ENCODE measurements at regions not wholly inside any gene's neighbourhood (a gene's known extent, or its start where the extent isn't known, plus 50 kb on each side); places are given as distances from the start of the nearest gene placed in this dataset.

DNA sequence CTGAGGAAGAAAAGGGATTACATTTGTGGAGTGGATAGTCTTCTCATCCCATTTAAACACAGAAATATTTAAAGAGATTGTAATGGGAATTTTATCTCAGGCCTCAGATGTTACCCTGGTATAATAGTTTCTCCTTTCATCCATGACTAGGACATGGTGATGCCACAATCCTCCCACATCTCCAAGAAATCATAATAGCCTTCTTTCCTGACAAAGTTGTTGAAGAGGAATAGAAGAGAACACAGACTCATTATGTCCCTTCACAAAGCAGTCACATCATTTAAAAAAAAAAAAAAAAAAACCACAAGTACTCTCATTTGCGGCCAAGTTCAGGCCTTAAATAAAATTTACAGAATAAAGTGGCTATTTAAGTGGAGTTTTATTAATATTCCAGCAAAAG is 359.6 kb downstream of the DEPDC1B start (continued):
- no peak for TF ChIP-seq TP53 (CRISPR knock-in tag; conservative IDR thresholded peaks at IDR 0.05)
- TF ChIP-seq, protein P1, sequence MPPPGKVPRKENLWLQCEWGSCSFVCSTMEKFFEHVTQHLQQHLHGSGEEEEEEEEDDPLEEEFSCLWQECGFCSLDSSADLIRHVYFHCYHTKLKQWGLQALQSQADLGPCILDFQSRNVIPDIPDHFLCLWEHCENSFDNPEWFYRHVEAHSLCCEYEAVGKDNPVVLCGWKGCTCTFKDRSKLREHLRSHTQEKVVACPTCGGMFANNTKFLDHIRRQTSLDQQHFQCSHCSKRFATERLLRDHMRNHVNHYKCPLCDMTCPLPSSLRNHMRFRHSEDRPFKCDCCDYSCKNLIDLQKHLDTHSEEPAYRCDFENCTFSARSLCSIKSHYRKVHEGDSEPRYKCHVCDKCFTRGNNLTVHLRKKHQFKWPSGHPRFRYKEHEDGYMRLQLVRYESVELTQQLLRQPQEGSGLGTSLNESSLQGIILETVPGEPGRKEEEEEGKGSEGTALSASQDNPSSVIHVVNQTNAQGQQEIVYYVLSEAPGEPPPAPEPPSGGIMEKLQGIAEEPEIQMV (CRISPR knock-in tag; IDR thresholded peaks at IDR 0.05; ENCODE audit: low read depth), result no peak
- TF ChIP-seq, protein P2, sequence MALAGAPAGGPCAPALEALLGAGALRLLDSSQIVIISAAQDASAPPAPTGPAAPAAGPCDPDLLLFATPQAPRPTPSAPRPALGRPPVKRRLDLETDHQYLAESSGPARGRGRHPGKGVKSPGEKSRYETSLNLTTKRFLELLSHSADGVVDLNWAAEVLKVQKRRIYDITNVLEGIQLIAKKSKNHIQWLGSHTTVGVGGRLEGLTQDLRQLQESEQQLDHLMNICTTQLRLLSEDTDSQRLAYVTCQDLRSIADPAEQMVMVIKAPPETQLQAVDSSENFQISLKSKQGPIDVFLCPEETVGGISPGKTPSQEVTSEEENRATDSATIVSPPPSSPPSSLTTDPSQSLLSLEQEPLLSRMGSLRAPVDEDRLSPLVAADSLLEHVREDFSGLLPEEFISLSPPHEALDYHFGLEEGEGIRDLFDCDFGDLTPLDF (CRISPR knock-in tag; IDR thresholded peaks at IDR 0.05), result no peak

DNA sequence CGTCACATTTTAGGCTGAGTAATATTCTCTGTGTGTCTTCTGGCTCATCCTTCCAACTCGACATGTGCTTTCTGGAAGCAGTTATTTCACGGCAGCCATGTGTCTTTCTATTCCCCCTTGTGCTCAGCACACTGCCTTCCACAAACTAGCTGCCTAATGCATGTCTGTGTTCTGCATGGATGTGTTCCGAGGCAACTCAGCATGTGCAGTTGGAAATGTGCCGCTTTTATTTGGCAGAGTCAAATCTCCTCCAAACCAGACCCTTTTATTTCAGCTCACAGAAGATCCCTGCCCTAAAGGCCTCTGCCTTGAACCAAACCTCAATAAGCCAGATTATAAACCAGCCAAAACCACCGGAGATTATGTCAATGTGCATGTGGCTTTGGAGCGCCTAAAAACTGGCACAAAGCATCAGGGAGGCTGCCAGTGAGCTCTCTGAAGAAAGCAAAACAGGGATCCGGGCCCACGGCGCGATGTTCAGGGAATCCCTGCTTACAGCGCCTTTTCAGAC is 360.2 kb downstream of the DEPDC1B start:
- ChIA-PET POLR2A (no interaction called here), CTCF (ENCODE audit: low intra/inter-chr PET ratio, low total read pairs) (no interaction called here)
- no peak overlapping the region for H3K4me3 ChIP-seq (replicated peaks in 1 of 3; ENCODE audit: insufficient read depth in 1 of 3, low read depth in 2 of 3, low read length in 3 of 3)
- H3K4me2 ChIP-seq (ENCODE audit: low read depth, low read length), result no peak overlapping the region
- intact Hi-C loops (cut with micrococcal nuclease; ENCODE audit: unreplicated experiment) (no loop called here), in situ Hi-C loops (cut with HindIII; ENCODE audit: extremely low pct_ligation_motif_present, low pct_unique_long_range_greater_than_20kb) (no loop called here)
- ATAC-seq (no peak), DNase-seq (ENCODE audit: low spot score) (no peak), FAIRE-seq (no peak)
- no peak overlapping the region for H2AFZ ChIP-seq (ENCODE audit: low read length)
- no peaks in the 10 kb centered on the region for H3K27me3 ChIP-seq (ENCODE audit: control insufficient read depth in 1 of 2, insufficient read depth in 2 of 2, low read length in 2 of 2)
- no peaks in the 10 kb centered on the region for H3K4me1 ChIP-seq (ENCODE audit: insufficient read depth, low read length)
- H3K27ac ChIP-seq (ENCODE audit: extremely low read length, insufficient read depth, low read length), result no peak overlapping the region
- H3K79me2 ChIP-seq (ENCODE audit: insufficient read depth, low read length), result no peaks in the 10 kb centered on the region
- no peaks in the 10 kb centered on the region for H4K20me1 ChIP-seq (ENCODE audit: insufficient read depth, low read length)
- no peaks in the 10 kb centered on the region for H3K36me3 ChIP-seq (replicated peaks in 1 of 2; ENCODE audit: control insufficient read depth in 1 of 2, insufficient read depth in 2 of 2, low read length in 2 of 2)
- WGBS (ENCODE audit: low lambda C conversion rate), result 83% methylated on average over 12 of the region's 12 CpGs
- H3K9ac ChIP-seq (ENCODE audit: insufficient read depth, low read depth, low read length), result no peak overlapping the region
- BruUV-seq (replicated peaks), result no TSS peak
- H3K9me3 ChIP-seq (ENCODE audit: low read length), result no peaks in the 10 kb centered on the region
- TF ChIP-seq, protein P3, sequence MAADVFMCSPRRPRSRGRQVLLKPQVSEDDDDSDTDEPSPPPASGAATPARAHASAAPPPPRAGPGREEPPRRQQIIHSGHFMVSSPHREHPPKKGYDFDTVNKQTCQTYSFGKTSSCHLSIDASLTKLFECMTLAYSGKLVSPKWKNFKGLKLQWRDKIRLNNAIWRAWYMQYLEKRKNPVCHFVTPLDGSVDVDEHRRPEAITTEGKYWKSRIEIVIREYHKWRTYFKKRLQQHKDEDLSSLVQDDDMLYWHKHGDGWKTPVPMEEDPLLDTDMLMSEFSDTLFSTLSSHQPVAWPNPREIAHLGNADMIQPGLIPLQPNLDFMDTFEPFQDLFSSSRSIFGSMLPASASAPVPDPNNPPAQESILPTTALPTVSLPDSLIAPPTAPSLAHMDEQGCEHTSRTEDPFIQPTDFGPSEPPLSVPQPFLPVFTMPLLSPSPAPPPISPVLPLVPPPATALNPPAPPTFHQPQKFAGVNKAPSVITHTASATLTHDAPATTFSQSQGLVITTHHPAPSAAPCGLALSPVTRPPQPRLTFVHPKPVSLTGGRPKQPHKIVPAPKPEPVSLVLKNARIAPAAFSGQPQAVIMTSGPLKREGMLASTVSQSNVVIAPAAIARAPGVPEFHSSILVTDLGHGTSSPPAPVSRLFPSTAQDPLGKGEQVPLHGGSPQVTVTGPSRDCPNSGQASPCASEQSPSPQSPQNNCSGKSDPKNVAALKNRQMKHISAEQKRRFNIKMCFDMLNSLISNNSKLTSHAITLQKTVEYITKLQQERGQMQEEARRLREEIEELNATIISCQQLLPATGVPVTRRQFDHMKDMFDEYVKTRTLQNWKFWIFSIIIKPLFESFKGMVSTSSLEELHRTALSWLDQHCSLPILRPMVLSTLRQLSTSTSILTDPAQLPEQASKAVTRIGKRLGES (CRISPR knock-in tag; IDR thresholded peaks at IDR 0.05; ENCODE audit: borderline replicate concordance), result no peak
- TF ChIP-seq ATAD3A (CRISPR knock-in tag; IDR thresholded peaks at IDR 0.05), result no peak
- TF ChIP-seq, protein P4, sequence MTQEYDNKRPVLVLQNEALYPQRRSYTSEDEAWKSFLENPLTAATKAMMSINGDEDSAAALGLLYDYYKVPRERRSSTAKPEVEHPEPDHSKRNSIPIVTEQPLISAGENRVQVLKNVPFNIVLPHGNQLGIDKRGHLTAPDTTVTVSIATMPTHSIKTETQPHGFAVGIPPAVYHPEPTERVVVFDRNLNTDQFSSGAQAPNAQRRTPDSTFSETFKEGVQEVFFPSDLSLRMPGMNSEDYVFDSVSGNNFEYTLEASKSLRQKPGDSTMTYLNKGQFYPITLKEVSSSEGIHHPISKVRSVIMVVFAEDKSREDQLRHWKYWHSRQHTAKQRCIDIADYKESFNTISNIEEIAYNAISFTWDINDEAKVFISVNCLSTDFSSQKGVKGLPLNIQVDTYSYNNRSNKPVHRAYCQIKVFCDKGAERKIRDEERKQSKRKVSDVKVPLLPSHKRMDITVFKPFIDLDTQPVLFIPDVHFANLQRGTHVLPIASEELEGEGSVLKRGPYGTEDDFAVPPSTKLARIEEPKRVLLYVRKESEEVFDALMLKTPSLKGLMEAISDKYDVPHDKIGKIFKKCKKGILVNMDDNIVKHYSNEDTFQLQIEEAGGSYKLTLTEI (CRISPR knock-in tag; conservative IDR thresholded peaks at IDR 0.05), result no peak
- no peak for TF ChIP-seq ZNF605 (CRISPR knock-in tag; IDR thresholded peaks at IDR 0.05)
- TF ChIP-seq, protein P5, sequence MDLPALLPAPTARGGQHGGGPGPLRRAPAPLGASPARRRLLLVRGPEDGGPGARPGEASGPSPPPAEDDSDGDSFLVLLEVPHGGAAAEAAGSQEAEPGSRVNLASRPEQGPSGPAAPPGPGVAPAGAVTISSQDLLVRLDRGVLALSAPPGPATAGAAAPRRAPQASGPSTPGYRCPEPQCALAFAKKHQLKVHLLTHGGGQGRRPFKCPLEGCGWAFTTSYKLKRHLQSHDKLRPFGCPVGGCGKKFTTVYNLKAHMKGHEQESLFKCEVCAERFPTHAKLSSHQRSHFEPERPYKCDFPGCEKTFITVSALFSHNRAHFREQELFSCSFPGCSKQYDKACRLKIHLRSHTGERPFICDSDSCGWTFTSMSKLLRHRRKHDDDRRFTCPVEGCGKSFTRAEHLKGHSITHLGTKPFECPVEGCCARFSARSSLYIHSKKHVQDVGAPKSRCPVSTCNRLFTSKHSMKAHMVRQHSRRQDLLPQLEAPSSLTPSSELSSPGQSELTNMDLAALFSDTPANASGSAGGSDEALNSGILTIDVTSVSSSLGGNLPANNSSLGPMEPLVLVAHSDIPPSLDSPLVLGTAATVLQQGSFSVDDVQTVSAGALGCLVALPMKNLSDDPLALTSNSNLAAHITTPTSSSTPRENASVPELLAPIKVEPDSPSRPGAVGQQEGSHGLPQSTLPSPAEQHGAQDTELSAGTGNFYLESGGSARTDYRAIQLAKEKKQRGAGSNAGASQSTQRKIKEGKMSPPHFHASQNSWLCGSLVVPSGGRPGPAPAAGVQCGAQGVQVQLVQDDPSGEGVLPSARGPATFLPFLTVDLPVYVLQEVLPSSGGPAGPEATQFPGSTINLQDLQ (CRISPR knock-in tag; IDR thresholded peaks at IDR 0.05), result no peak
- TF ChIP-seq KLF11 (CRISPR knock-in tag; IDR thresholded peaks at IDR 0.05), result no peak
- TF ChIP-seq, protein P6, sequence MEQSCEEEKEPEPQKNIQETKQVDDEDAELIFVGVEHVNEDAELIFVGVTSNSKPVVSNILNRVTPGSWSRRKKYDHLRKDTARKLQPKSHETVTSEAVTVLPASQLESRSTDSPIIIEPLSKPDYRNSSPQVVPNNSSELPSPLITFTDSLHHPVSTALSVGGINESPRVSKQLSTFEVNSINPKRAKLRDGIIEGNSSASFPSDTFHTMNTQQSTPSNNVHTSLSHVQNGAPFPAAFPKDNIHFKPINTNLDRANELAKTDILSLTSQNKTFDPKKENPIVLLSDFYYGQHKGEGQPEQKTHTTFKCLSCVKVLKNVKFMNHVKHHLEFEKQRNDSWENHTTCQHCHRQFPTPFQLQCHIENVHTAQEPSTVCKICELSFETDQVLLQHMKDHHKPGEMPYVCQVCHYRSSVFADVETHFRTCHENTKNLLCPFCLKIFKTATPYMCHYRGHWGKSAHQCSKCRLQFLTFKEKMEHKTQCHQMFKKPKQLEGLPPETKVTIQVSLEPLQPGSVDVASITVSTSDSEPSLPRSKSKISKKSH (CRISPR knock-in tag; IDR thresholded peaks at IDR 0.05; ENCODE audit: borderline replicate concordance), result no peak
- TF ChIP-seq NPAS2 (CRISPR knock-in tag; IDR thresholded peaks at IDR 0.05; ENCODE audit: borderline replicate concordance), result no peak
